NCI-H1436 treated with DMSO at 0.1 percent for 48 hours (cell line): ENCODE measurements at regions not wholly inside any gene's neighbourhood (a gene's known extent, or its start where the extent isn't known, plus 50 kb on each side); places are given as distances from the start of the nearest gene placed in this dataset.
"Not testable (repeated sequence)": the region's sequence is repeated elsewhere in the genome, so short reads cannot be mapped to it uniquely, and the experiment has no call there.

Source experiments
- DNase-seq: peaks from one replicate; lab custom pipeline; 2025; lab: John Stamatoyannopoulos, UW

DNA sequence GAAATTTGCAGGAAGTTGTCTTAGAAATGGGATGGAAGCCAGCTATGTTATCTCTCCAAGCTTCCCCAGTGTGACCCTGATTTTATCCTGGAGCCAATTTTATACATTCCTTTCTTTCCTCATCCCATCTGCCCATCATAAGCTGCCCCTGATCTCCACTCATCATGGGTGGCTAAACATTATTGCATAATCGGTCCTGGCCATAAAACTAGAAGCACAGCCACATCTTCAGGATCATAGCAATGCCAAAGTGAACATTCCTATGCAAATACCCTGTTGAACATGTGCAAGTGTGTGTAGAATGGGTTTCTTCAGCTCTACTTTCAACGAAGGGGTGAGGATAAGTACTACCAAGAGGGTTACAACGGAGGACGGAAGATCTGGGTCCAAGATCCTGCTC lies 50.6 kb upstream of the COG2 start:
- DNase-seq = no peak

DNA sequence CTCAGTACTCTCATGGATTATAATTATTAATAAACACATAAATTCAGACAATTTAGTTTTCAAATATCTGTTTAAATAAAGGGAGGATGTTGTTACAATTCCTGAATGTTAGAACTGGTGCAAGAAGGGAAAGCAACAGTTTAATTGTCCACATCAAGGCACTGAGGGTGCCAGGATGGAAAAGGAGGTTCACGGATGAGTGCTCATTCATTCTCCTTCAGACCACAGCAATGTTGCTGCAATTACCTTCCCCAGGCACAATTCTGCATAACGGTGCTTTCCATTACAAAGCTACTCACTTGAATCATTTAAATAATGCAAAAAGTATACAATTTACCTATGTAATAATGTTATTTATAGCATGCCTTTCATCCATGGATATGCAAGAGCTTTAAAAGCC lies 52.3 kb upstream of the COG2 start:
- no peak for DNase-seq

DNA sequence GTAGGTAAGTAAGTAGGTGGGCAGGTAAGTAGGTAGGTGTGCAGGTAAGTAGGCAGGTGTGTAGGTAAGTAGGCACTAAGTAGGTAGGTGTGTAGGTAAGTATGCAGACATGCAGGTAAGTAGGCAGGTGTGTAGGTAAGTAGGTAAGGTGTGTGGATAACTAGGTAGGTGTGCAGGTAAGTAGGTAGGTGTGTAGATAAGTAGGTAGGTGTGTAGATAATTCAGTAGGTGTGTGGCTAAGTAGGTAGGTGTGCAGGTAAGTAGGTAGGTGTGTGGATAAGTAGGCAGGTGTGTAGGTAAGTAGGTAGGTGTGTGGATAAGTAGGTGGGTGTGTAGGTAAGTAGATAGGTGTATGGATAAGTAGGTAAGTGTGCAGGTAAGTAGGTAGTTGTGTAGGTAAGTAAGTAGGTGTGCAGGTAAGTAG lies 53.9 kb upstream of the COG2 start:
- no peak for DNase-seq

GRCh38 chr1:230587061-230587460 lies 55.2 kb upstream of the COG2 start:
- DNase-seq = no peak

DNA sequence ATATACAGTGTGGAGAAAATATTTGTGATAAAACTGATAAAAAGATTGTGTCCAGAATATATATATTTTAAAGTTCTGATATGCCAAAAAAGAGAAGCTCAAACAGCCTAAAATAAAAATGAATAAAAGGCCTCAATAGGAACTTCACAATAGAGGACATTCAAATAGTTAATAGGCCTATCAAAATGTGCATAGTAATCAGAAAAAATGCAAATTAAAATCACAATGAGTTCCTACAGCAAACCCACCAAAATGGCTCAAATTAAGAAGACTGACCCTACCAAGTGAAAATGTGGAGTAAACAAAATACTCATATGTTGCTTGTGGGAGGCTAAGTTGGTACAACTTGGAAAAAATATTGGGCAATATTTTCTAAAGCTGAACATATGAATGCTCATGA lies 57.6 kb upstream of the COG2 start:
- DNase-seq = no peak

DNA sequence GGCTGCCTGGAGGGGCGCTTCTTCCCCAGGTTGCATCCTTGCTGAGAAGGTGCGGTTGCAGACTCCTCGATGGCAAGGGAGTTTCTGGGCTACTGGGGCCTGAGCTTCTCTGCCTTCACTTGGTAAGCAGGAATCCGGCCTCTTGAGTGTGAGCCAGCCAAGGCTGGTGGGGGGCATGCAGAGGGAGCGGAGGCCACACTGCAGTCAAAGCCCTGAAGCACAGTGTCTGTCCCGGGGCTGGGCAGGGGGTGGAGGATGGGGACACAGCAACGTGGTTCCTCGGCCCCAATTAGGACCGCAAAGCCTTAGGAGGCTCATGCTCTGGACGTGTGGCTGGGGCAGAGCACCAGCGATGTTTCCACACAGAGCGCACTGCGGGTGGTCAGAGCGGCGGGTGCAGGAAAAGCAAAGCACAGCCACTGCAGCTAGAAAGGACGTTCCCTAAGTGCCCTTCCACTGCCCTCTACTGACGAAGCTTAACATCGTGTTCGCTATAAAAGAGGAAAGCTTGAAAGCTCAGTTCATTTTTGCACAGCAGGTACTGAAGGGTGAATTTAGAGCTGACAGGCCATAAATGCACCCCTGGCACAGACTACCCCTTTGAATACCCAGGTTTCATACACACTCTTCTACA lies 60.7 kb upstream of the COG2 start:
- no peak for DNase-seq

DNA sequence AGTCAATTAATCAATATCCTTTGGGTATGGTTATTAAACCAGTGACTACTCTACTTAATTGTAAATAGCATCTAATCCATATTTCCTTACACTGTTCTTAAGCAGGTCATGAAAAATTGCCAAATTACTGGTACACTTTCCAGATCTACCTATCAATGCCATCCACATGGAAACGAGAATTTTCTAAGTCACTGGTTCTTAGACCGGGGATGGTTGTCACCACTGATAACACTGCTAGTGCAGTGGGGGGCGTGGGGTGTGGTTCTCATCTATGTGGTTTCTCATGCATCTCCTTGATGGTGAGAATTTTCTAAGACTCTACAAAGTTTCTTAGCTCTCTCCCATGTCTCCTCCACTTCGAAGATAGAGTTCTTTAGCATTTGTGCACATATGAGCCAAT lies 63.7 kb upstream of the COG2 start:
- no peak for DNase-seq

- no peak for DNase-seq
These were observed 64.7 kb upstream of the COG2 start for GRCh38 chr1:230577537-230577936.

DNA sequence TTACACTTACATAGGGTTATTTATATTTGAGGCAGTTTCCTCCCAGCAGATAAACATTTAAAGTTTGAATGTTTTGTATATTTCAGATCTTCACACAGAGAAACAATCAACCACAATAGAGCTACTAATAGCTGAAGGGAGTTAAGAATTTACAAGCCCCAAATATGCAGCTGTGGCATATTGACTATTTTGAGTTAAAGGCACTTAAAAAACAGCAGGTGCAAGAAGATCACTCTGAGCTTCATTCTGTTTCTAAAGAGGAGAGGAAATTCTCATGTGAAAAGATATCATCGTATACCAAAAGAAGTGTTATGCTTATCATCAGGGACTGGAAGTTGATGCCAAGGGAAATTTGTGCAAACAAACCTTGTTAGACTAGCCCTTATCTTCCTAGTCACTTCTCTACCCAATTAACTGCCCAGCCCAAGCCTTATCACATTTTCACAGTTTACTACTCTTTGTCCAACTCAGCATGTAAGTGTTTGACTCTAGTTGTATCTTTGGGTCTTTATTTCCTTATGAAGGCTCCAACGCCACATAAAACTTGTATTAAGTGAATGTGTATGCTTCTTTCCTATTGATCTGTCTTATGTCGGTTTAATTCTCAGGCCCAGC lies 66.3 kb upstream of the COG2 start:
- DNase-seq = no peak

- DNase-seq = no peak
These were observed 67.8 kb upstream of the COG2 start for GRCh38 chr1:230574502-230574901.

- DNase-seq = no peak
These were observed 68.6 kb upstream of the COG2 start for GRCh38 chr1:230573658-230574057.

GRCh38 chr1:230572121-230573105 lies 69.9 kb upstream of the COG2 start:
- DNase-seq = no peak

DNA sequence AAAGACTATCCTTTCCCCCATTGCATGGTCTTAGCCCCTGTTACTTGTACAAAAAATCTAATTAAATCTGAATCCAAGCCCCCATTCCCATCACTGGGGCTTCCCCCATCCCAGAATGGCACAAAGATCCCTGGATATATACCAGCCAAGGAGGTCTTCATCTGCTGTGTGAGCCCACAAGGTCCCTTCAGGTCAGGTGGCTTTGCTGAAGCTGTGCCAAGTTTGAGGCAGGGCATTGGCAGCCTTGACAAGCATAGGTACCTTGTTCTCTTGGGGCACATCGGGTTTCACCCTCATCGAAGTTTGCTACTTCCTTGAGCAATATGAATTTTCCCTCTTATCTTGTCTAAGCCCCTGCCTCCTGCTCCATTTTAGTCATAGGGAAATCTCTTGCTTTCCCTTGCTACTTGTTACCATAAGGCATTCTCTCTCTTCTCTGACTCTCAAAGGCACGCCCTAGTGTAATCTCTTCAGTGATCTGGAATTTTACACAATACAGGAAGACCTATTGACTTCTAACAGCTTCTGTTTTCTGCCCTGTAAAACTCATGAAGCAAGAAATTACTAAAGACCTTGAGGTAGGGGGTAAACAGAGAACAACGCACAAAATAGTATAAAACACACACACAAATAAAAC lies 71.4 kb upstream of the COG2 start:
- DNase-seq = no peak

GRCh38 chr1:230569201-230569600 lies 73.1 kb upstream of the COG2 start:
- DNase-seq = no peak

- no peak for DNase-seq
These were observed 73.6 kb upstream of the COG2 start for GRCh38 chr1:230568676-230569075.

- DNase-seq = no peak
These were observed 74.3 kb upstream of the COG2 start for GRCh38 chr1:230568008-230568407.

- DNase-seq = no peak
These were observed 75.1 kb upstream of the COG2 start for GRCh38 chr1:230567221-230567575.

DNA sequence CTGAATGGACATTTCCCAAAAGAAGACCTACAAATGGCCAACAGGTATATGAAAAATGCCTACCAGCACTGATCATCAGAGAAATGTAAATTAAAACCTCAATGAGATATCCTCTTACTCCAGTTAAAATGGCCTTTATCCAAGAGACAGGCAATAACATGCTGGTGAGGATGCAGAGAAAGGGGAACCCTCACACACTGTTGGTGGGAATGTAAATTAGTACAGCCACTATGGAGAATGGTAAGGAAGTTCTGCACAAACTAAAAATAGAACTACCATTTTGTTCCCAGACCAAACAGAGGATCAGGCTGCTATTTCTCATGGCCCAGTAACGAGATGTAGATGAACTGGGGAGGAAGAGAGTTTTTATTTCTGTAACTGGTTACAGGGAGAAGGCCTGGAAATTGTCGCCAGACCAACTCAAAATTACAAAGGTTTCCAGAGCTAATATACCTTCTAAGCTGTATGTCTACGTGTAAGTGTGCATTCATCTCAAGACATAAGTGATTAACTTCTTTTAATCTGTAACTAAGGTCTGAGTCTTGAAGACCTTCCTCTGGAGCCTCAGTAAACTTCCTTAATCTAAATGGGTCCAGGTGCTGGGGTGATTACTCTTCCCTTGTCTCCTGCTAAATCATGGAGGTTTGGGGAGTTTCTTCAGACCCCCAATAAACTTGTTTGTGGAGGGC lies 75.6 kb upstream of the COG2 start:
- not testable (repeated sequence) for DNase-seq

GRCh38 chr1:230565141-230565540 lies 77.1 kb upstream of the COG2 start:
- DNase-seq = no peak

- DNase-seq = no peak
These were observed 78.7 kb upstream of the COG2 start for GRCh38 chr1:230563591-230563990.

- DNase-seq = no peak
These were observed 80.7 kb upstream of the COG2 start for GRCh38 chr1:230561570-230561969.

- no peak for DNase-seq
These were observed 84.0 kb upstream of the COG2 start for GRCh38 chr1:230558324-230558723.
